ENCODE measurements at regions not wholly inside any gene's neighbourhood (a gene's known extent, or its start where the extent isn't known, plus 50 kb on each side); places are given as distances from the start of the nearest gene placed in this dataset.
"Not testable (repeated sequence)": the region's sequence is repeated elsewhere in the genome, so short reads cannot be mapped to it uniquely, and the experiment has no call there.

- no peaks in the 10 kb centered on the region for H3K4me1 ChIP-seq (ENCODE audit: control insufficient read depth, insufficient read depth, low read length)
- no peak overlapping the region for H3K9ac ChIP-seq (ENCODE audit: low read length in 2 of 2)
- no peak overlapping the region for H3K4me3 ChIP-seq (ENCODE audit: low read length in 2 of 2)
- no peaks in the 10 kb centered on the region for H3K9me3 ChIP-seq (ENCODE audit: control insufficient read depth in 2 of 2, low read length in 2 of 2)
- H3K36me3 ChIP-seq (ENCODE audit: control insufficient read depth in 2 of 2, insufficient read depth in 2 of 2, low read length in 2 of 2), result no peaks in the 10 kb centered on the region
- H3K27me3 ChIP-seq (ENCODE audit: control insufficient read depth in 1 of 2, insufficient read depth in 2 of 2, low read length in 2 of 2), result no peaks in the 10 kb centered on the region
- no peak overlapping the region for H3K27ac ChIP-seq (ENCODE audit: low read length)
Measured at GRCh38 chr7:46927131-46927810, 654.6 kb downstream of the TNS3 start.

DNA sequence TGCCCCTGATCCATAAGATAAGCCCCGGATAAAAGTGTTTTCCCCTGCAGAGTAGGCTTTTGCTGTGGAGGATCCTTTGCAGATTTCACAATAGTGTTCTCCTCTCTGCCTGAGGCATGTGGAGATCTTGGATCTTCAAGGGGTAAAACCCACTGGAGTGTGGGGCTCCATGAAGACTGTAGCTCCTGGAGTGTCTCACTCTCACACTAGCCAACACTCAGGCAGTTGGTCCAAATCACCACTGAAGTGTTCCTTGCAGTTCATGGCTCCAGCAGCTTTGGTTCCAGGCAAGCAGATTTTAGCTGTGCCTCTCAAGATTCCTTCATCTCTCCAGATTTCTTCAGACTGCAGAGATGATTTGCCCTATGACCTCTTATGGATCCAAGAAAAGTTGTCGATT is 665.3 kb downstream of the TNS3 start:
- Histone ChIP-seq H3K9ac (ENCODE audit: low read length in 2 of 2) (no peak overlapping the region), H3K4me3 (ENCODE audit: low read length in 2 of 2) (no peak overlapping the region), H3K27ac (ENCODE audit: low read length) (no peak overlapping the region), H3K27me3 (ENCODE audit: control insufficient read depth in 1 of 2, insufficient read depth in 2 of 2, low read length in 2 of 2) (no peaks in the 10 kb centered on the region), H3K9me3 (ENCODE audit: control insufficient read depth in 2 of 2, low read length in 2 of 2) (no peaks in the 10 kb centered on the region), H3K36me3 (ENCODE audit: control insufficient read depth in 2 of 2, insufficient read depth in 2 of 2, low read length in 2 of 2) (no peaks in the 10 kb centered on the region), H3K4me1 (ENCODE audit: control insufficient read depth, insufficient read depth, low read length) (no peaks in the 10 kb centered on the region)

GRCh38 chr7:46912692-46913091 is 669.2 kb downstream of the TNS3 start:
- Histone ChIP-seq H3K27ac (ENCODE audit: low read length) (no peak overlapping the region), H3K4me1 (ENCODE audit: control insufficient read depth, insufficient read depth, low read length) (no peaks in the 10 kb centered on the region), H3K36me3 (ENCODE audit: control insufficient read depth in 2 of 2, insufficient read depth in 2 of 2, low read length in 2 of 2) (no peaks in the 10 kb centered on the region), H3K4me3 (ENCODE audit: low read length in 2 of 2) (no peak overlapping the region), H3K27me3 (ENCODE audit: control insufficient read depth in 1 of 2, insufficient read depth in 2 of 2, low read length in 2 of 2) (no peaks in the 10 kb centered on the region), H3K9me3 (ENCODE audit: control insufficient read depth in 2 of 2, low read length in 2 of 2) (no peaks in the 10 kb centered on the region), H3K9ac (ENCODE audit: low read length in 2 of 2) (no peak overlapping the region)

DNA sequence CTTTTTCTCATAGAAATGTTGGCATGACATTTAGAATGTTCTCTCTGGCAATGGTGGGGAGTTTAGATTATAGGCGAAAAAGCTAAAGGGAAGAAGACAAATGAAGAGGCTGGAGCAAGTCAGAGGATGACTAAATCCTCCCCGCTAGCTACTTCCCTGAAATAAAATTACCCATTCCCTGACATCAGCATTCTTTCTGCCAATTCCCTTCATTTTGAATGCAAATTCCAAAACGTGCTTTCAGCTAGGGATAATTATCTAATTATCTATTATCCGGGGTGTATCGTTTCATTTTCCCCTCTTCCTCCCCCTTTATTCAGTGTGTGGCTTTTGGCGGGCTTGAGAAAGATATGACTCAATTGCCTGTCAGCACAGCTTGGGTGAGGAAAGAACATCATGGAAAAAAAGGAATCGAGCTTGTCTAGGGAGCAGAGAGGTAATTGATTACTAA is 672.3 kb downstream of the TNS3 start:
- Histone ChIP-seq H3K27ac (ENCODE audit: low read length) (no peak overlapping the region), H3K9me3 (ENCODE audit: control insufficient read depth in 2 of 2, low read length in 2 of 2) (no peaks in the 10 kb centered on the region), H3K4me3 (ENCODE audit: low read length in 2 of 2) (no peak overlapping the region), H3K9ac (ENCODE audit: low read length in 2 of 2) (no peak overlapping the region), H3K27me3 (ENCODE audit: control insufficient read depth in 1 of 2, insufficient read depth in 2 of 2, low read length in 2 of 2) (no peaks in the 10 kb centered on the region), H3K4me1 (ENCODE audit: control insufficient read depth, insufficient read depth, low read length) (no peaks in the 10 kb centered on the region), H3K36me3 (ENCODE audit: control insufficient read depth in 2 of 2, insufficient read depth in 2 of 2, low read length in 2 of 2) (no peaks in the 10 kb centered on the region)

DNA sequence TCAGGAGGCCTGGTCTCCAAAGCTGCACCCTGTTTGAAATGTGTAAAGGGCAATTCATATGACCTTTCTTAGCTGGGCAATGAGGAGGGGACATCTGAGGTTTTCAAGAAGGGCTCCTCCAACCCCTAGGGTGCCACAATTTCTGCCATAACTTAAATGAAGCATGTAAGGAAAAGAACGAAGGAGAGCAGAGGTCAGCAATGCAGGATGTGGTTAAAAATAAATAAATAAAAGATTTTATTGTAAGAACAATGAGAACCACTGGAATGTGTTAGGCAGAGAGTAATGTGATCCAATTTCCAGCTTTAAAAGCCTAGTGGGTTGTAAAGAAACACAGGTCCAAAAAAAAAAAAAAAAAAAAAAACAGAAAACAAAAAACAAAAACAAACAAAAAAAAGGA is 673.1 kb downstream of the TNS3 start:
- no peaks in the 10 kb centered on the region for H3K36me3 ChIP-seq (ENCODE audit: control insufficient read depth in 2 of 2, insufficient read depth in 2 of 2, low read length in 2 of 2)
- no peak overlapping the region for H3K9ac ChIP-seq (ENCODE audit: low read length in 2 of 2)
- H3K4me3 ChIP-seq (ENCODE audit: low read length in 2 of 2), result no peak overlapping the region
- no peaks in the 10 kb centered on the region for H3K9me3 ChIP-seq (ENCODE audit: control insufficient read depth in 2 of 2, low read length in 2 of 2)
- H3K4me1 ChIP-seq (ENCODE audit: control insufficient read depth, insufficient read depth, low read length), result no peaks in the 10 kb centered on the region
- H3K27ac ChIP-seq (ENCODE audit: low read length), result no peak overlapping the region
- no peaks in the 10 kb centered on the region for H3K27me3 ChIP-seq (ENCODE audit: control insufficient read depth in 1 of 2, insufficient read depth in 2 of 2, low read length in 2 of 2)

GRCh38 chr7:46904523-46904922 is 677.4 kb downstream of the TNS3 start:
- H3K27me3 ChIP-seq (ENCODE audit: control insufficient read depth in 1 of 2, insufficient read depth in 2 of 2, low read length in 2 of 2); H3K4me1 ChIP-seq (ENCODE audit: control insufficient read depth, insufficient read depth, low read length); H3K36me3 ChIP-seq (ENCODE audit: control insufficient read depth in 2 of 2, insufficient read depth in 2 of 2, low read length in 2 of 2); H3K4me3 ChIP-seq (ENCODE audit: low read length in 2 of 2); H3K27ac ChIP-seq (ENCODE audit: low read length); H3K9ac ChIP-seq (ENCODE audit: low read length in 2 of 2); H3K9me3 ChIP-seq (ENCODE audit: control insufficient read depth in 2 of 2, low read length in 2 of 2): not testable (repeated sequence)

- no peaks in the 10 kb centered on the region for H3K4me1 ChIP-seq (ENCODE audit: control insufficient read depth, insufficient read depth, low read length)
- H3K9me3 ChIP-seq (ENCODE audit: control insufficient read depth in 2 of 2, low read length in 2 of 2), result peaks cover 0 to 3% of the 10 kb centered on the region in 2 donors
- H3K27ac ChIP-seq (ENCODE audit: low read length), result no peak overlapping the region
Measured at GRCh38 chr7:46902463-46902862, 679.4 kb downstream of the TNS3 start.

DNA sequence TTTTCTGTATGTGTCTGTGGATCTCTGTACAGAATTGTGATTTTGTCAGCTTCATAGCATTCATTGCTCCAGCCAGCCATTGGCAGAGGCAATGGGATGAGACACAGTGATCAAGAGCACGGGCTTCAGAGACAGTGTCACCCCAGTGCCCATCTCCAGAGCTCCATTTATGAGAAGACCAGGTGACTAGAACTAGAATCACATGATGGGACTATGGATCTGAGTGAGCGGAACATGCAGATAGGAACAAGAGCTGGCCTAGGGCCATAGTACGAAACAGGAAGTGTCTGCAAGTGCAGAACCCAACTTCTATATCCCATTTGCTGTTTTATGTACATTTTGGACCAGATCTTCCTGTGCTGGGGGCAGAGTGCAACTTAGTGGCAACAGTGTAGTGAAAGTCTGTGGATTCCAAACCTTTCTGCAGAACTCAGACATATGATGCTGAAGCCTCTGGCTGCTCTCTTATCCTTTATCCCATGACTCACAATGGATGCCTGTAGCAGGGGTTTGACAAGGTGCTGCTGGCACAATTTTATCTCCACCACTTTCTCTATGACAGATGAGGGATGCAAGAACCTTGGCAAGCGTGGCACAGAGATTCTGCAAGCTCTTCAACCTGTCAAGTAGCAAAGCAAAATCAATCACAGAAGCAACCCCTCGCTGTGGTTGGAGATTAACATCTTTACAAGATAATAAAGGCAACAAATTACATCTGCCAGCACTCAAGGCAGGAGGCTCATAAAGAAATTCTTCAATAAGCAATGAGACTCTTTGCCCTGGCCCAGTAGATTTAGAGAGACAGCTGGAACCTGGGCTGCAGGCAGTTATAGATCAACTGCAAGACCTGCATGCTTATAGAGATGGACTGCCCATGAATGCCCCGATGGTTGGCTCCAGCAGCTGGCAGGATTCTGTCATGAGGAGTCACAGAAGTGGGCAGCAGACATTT is 681.3 kb downstream of the TNS3 start:
- peaks cover 0 to 6% of the 10 kb centered on the region in 2 donors for H3K9me3 ChIP-seq (ENCODE audit: control insufficient read depth in 2 of 2, low read length in 2 of 2)
- H3K27ac ChIP-seq (ENCODE audit: low read length), result no peak overlapping the region
- no peak overlapping the region for H3K9ac ChIP-seq (ENCODE audit: low read length in 2 of 2)
- no peaks in the 10 kb centered on the region for H3K4me1 ChIP-seq (ENCODE audit: control insufficient read depth, insufficient read depth, low read length)
- H3K36me3 ChIP-seq (ENCODE audit: control insufficient read depth in 2 of 2, insufficient read depth in 2 of 2, low read length in 2 of 2), result no peaks in the 10 kb centered on the region
- no peaks in the 10 kb centered on the region for H3K27me3 ChIP-seq (ENCODE audit: control insufficient read depth in 1 of 2, insufficient read depth in 2 of 2, low read length in 2 of 2)
- no peak overlapping the region for H3K4me3 ChIP-seq (ENCODE audit: low read length in 2 of 2)

More at GRCh38 chr7:46902463-46902862, 679.4 kb downstream of the TNS3 start:
- Histone ChIP-seq H3K9ac (ENCODE audit: low read length in 2 of 2) (no peak overlapping the region), H3K4me3 (ENCODE audit: low read length in 2 of 2) (no peak overlapping the region), H3K36me3 (ENCODE audit: control insufficient read depth in 2 of 2, insufficient read depth in 2 of 2, low read length in 2 of 2) (no peaks in the 10 kb centered on the region), H3K27me3 (ENCODE audit: control insufficient read depth in 1 of 2, insufficient read depth in 2 of 2, low read length in 2 of 2) (no peaks in the 10 kb centered on the region)

GRCh38 chr7:46897381-46897780 is 684.5 kb downstream of the TNS3 start:
- Histone ChIP-seq H3K36me3 (ENCODE audit: control insufficient read depth in 2 of 2, insufficient read depth in 2 of 2, low read length in 2 of 2) (no peaks in the 10 kb centered on the region), H3K4me1 (ENCODE audit: control insufficient read depth, insufficient read depth, low read length) (no peaks in the 10 kb centered on the region), H3K27me3 (ENCODE audit: control insufficient read depth in 1 of 2, insufficient read depth in 2 of 2, low read length in 2 of 2) (no peaks in the 10 kb centered on the region), H3K27ac (ENCODE audit: low read length) (no peak overlapping the region), H3K9ac (ENCODE audit: low read length in 2 of 2) (no peak overlapping the region), H3K4me3 (ENCODE audit: low read length in 2 of 2) (no peak overlapping the region), H3K9me3 (ENCODE audit: control insufficient read depth in 2 of 2, low read length in 2 of 2) (peaks cover 0 to 6% of the 10 kb centered on the region in 2 donors)

DNA sequence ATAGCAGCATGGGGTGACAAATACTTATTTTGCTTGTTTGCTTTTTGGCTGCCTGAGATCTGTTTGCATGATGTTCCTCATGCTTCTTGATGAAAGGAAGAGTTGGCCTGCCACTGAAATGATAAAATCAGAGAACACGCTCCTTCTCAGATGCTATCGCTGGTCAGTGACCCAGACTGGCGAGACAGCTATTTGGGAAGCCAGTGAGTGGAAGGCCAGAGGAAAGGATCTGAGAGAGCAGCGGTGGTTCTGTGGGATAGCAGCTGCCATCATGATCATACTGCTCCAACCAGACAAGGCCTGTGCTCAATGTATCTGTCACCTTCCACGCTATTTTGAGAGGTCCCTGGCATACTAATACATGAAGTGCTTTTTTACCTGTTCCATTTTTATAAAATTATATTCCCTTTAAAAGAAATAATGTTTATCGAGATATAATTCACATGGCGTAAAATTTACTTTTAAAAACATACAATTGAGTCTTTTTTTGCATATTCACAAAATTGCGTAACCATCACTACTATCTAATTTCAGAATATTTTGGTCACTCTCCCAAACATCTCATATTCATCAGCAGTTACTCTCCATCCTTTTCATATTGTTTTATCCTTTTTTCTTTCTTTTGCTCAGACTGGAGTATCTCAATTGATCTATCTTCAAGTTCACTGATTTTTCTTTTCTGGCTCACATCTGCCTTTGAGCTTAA is 695.1 kb downstream of the TNS3 start:
- peaks cover 5 to 13% of the 10 kb centered on the region in 2 donors for H3K9me3 ChIP-seq (ENCODE audit: control insufficient read depth in 2 of 2, low read length in 2 of 2)
- H3K36me3 ChIP-seq (ENCODE audit: control insufficient read depth in 2 of 2, insufficient read depth in 2 of 2, low read length in 2 of 2), result no peaks in the 10 kb centered on the region
- H3K9ac ChIP-seq (ENCODE audit: low read length in 2 of 2), result no peak overlapping the region
- no peak overlapping the region for H3K4me3 ChIP-seq (ENCODE audit: low read length in 2 of 2)
- H3K27ac ChIP-seq (ENCODE audit: low read length), result no peak overlapping the region
- H3K4me1 ChIP-seq (ENCODE audit: control insufficient read depth, insufficient read depth, low read length), result no peaks in the 10 kb centered on the region
- no peaks in the 10 kb centered on the region for H3K27me3 ChIP-seq (ENCODE audit: control insufficient read depth in 1 of 2, insufficient read depth in 2 of 2, low read length in 2 of 2)
